GM15510 (cell line): ENCODE measurements at regions not wholly inside any gene's neighbourhood (a gene's known extent, or its start where the extent isn't known, plus 50 kb on each side); places are given as distances from the start of the nearest gene placed in this dataset.

ENCODE experiments used
- POLR2A ChIP-seq: IDR thresholded peaks from 3 replicates; pipeline ENCODE4 v1.6.1; 2011; ENCODE audit warnings: borderline replicate concordance; ENCODE audit not compliant: insufficient read length; ENCODE audit errors: extremely low read depth

DNA sequence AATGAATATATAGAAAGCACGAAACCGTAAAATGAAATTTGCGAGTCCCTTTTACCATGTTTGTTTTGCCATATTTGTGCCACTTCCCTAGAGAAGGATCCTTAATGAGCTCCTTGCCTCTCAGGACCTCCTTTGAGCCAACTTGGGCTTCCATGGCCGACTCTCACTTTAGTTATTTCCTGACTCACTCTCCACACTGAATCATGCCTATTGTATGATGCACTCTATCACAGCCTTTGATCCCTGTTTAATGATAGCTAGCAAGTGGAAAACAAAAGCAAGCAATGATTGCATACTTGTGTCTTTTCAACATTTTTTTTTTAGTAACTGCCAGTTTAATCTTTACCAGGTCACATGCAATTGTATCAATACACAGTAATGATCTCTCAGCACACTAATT is 153.2 kb downstream of the CCER1 start:
- no peak for TF ChIP-seq POLR2A

DNA sequence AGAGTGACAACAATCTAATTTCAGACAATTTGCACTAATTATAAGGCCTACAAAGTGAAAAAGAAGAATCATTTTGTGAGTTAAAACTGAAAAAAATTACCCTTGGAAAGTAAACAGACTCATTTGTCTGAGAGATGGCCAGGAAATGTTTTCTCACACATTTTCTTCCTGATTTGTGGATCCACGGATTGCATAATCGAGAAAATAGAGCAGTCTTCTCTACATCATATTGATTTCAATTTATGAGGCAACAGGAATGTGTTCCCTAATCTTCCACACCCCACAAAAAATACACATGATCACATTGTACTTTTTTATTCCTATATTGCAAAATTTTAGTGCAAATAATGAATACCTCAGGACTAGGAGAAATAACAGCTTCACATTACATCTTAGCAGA is 160.8 kb downstream of the CCER1 start:
- TF ChIP-seq POLR2A = no peak

DNA sequence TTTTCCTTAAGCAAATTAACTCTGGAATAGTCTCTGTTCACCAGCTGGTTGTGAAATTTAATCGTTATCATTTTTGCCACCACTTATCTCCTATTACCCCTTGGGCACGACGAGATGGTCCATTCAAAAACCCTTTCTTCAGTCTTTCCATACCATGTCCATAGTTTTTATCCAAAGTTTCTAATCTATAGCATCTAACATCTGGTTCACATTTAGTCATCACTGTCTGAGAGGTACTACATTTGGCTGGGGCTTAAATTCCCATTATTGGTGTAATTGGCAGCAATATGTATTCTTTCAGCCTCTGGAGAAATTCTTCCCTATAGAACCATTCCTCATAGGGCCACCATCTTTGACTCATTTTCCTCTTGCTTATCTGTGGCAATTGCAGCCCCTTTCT is 163.5 kb downstream of the CCER1 start:
- TF ChIP-seq POLR2A = no peak

DNA sequence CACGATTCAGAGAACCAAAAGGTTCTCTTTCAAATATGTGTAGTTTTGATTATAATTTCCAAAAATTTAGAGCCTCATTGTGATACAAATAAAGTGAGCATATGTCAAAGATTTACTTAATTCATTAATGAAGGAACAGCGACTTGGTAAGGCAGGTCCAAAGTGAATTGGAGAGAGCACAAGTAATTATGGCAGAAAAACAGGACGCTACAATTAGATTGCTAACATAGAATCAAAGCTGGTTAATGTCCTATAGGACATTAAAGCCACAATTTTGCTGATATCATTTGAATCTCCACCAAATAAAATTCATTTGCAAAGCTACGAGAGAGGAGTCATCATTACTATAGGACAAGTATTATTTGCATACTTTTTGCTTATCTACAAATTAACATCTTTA is 164.2 kb downstream of the CCER1 start:
- no peak for TF ChIP-seq POLR2A

DNA sequence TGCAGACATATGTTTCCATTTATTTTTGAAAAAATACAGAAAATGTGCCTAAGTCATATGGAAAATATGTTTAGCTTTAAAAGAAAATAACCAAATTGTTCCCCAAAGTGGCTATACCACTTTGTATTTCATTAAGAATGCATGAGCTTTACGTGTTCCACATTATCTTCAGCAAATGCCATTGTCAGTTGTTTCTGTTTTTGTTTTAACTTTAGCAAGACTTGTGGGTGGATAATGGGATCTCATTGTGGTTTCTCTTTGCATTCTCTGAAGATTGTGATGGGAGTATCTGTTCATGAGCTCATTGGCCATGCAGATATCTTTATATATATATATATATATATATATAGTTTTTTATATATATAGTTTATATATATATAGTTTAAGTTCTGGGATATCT is 181.5 kb downstream of the CCER1 start:
- no peak for TF ChIP-seq POLR2A

DNA sequence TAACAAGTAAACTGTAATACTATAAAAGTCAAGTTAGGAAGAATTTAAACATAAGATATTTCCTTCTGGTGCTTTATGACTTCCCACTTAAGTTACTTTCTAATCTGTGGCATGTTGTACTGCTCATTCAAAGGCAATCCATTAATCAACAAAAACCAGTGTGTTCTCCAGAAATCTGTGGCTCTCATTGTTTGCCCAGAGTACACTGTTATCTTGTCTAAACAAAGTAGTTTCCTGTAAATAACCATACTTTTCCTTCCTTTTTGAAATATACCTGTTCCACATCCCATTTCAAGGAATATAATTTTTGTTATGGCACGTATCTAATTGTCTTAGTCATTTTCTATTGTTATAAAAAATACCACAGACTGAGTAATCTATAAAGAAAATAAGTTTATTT is 184.1 kb downstream of the CCER1 start:
- TF ChIP-seq POLR2A = no peak

DNA sequence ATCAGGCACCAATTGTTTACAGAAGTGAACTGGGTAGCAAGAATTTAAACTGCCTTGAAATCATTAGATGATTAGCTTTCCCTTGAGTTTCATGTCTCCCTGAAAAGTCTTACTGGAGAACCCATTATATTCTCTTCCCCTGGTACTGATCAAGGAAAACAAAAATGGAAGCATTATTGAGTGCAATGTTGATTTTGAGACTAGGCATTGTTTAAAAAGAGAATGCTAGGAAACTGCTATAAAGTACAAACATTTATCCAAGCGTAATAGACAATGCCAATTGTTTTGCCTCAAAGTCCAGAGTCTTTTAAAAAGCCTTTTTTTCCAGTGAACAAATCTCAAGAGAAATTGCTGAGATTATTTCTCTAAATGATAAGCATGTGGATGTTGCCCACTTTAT is 197.0 kb downstream of the CCER1 start:
- no peak for TF ChIP-seq POLR2A

DNA sequence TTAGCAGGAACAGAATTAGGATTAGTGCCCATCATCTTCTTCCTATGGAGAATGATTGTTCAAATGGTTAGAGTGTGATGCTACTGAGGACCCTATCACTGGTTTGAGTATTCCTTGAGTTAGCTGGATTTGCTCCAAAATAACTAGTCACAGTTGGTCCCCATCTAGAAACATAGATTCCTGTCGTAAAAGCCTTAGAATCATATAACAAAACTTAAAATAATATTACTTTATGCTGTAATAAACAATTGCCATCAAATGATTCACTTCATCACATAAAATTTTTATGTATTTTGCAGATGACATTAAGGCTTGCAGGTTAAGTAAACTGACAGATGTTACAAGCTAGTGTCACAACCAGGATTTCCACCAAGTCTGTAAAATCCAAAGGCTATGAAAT is 209.8 kb downstream of the CCER1 start:
- TF ChIP-seq POLR2A = no peak

DNA sequence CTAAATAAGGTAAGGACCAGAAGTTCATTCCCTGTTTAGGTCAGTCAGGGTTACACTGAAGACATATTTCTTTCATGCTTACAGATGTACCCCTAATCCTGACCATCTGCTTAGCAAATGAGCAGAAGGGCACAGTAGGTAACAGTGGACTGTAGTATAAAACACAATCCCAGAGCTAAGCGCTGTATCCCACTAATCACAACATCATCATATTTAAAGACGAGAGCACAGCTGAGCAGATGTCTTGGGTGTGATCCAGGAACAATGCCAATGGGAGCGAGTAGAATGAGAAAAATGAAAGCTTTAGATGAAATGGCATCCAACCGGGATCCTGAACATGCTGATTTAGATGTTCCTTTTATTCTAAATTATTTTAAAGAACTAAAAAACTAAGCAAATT is 213.4 kb downstream of the CCER1 start:
- no peak for TF ChIP-seq POLR2A

DNA sequence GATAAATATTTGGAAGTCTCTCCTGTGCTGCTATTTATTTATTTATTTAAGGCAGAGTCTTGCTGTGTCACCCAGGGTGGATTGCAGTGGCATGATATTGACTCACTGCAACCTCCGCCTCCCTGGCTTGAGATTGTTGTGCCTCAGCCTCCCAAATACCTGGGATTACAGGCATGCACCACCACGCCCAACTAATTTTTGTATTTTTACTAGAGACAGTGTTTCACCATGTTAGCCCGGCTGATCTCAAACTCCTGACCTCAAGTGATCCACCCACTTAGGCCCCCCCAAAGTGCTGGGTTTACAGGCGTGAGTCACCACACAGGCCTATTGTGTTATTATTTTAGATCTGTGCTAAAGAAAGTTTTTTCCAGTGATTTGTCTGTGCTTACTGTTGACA is 225.2 kb downstream of the CCER1 start:
- TF ChIP-seq POLR2A = no peak

DNA sequence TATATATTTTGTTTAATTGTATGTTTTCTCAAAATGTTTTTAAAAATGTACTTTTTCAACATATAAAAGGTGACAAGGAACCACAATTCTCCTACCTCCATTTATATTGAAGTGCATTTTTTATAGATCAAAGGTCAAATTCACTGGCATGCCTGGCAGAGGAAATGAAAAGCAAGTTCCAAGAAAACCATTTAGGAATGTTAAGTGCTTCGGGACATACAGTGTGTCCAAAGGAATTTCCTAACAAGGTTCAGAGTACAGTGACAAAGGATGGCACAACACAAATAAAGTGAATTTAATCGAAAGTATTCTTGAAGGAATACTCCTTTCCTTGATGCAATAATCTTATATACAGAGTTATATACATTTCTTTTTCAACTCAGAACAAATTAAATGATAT is 242.3 kb downstream of the CCER1 start:
- no peak for TF ChIP-seq POLR2A

DNA sequence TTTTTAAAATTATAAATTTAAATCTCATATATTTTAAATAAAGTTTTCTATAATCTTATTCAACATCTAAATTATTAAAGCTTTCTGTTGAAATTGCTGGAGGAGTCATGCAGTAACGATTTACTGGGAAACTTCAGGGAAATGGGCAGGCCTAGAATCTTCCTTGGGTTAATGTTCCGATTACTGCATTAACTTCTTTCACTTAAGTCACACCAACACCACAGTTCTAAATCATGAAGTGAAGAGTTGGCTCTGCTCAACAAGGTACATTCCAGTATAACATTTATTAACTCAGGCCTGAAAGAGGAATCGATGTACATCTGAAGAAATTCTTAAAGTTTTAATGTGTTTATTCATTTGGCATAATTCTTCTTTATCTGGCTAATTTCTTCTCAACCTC is 244.3 kb downstream of the CCER1 start:
- TF ChIP-seq POLR2A = no peak

DNA sequence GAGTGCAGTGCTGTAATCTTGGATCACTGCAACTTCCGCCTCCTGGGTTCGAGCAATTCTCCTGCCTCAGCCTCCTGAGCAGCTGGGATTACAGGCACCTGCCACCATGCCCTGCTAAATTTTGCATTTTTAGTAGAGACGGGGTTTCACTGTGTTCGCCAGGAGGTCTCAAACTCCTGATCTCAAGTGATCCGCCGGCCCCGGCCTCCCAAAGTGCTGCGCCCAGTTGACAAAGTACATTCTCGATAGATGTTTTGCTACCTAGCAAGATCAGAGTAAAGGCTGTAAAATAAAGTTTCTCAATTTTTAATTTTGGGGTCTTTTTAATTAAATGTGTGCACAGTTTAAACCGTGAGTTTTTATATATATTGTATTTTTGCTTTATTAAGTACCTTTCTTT is 248.9 kb downstream of the CCER1 start:
- no peak for TF ChIP-seq POLR2A

DNA sequence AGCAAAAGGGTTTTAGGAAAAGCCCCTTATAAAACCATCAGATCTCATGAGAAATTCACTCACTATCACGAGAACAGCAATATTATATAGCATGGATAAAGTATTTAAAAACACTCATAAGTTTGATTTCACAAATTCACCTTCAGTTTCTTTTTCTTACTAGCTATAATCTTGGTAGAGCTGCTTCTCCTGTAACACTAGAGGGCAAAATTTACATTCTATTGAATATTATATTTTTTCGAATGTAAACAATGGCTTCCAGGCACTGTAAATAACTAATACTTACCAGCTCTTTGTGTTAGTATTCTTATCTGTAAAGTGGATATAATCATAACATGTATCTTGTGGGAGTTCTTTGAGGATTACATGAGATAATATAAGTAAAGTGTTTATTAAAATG is 259.6 kb downstream of the CCER1 start:
- TF ChIP-seq POLR2A = no peak

DNA sequence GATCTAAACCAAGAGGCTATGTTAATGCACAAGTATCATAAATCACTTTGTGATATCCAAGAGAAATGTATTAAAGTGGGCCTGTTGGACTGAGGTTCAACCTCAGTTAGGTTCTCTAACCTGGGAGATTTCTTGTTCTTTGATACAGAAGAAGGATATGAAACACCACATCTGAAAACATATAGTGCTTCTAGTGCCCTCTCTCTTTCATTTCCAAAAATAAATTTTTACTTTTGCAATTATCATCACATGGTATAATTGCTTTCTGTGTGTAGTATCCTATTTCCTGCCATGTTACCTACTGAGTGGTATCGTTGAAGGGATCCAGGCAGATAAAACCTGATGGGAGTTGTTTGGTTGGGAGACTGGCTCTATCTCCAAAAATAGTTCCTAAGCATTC is 264.9 kb downstream of the CCER1 start:
- no peak for TF ChIP-seq POLR2A

DNA sequence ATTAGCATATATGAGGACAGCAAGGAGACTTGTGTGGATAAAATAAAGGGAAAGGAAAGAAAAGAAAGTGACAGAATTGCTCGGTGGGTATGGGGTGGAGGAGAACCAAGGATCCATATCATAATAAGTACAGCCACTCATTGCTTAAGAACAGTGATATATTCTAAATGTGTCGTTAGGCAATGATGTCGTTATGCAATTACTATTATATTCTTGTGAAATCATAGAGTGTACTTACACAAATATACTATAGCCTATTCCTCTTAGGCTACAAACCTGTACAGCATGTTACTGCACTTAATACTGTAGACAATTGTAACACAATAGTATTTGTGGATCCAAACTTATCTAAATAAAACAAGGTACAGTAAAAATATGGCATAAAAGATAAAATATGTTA is 271.1 kb downstream of the CCER1 start:
- no peak for TF ChIP-seq POLR2A

DNA sequence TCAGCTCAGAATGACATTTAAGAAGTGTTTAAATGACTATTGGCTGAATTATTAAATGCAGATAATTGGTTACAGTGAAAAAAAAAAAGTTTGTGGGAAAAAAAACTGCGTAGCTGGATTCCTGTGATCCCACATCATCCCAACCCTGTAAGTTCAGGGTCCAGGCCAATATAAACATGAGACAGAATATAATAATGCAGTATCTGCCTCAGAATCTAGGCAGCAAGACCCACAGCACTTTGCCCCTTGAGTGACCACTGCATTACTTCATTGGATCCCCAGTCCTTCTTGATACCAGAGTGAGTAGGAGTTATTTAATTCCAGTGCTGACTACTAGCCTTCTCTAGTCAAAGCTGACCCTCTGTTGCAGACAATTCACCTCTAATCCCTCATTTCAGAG is 272.6 kb downstream of the CCER1 start:
- no peak for TF ChIP-seq POLR2A

DNA sequence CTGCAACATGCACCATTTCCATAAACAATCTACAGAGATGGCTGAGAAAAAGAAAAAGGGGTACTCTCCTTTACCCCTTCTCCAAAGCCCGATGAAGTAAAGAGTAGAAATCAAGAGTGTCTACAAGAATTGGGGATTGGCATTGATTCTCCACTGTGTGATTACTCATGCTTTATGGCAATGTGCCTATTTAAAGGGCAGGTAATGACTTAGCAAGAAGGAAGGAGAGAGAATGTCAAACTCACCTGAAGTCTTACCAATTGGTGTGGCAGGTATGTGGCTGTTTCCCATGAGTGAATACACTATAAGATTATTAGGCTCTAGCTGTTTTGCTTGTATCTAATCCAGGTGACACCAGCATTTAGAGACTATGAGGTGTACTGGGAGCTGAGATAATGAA is 275.3 kb downstream of the CCER1 start:
- no peak for TF ChIP-seq POLR2A

DNA sequence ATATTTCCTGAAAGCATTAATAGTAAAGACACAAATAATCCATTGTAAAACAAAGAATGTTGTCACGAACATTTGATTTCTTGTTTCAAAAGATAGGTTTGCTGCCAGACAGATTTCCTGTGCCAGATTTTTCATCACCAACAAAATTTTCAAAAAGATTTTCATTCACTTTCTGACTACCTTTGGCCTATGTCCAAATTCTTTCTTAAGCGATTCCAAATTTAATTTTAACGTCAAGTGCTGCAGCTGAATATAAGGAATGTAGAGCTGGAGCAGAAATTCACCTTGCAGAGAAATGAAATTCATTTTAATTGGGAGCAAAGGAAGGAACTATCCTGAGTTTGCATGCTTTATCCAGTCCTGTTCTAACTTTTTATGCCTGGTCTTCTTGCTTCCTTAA is 277.4 kb downstream of the CCER1 start:
- no peak for TF ChIP-seq POLR2A

DNA sequence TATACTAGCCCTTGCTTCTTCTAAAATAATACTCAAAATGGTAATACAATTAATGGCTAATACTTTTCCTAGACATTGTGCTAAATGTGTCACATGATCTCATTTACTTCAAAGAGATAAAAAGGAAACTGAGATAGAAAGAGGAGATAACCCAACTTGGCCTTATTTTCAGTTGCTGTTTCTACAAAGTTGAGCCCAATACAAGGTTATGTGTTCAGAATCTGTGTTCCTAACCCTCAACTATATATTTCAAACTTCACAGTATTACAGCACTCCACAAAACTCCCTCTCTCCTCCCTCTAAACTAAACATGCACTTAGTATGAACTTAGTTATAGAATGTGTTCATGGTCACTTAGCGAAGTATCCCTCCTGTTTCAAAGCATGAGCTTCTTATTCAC is 277.9 kb downstream of the CCER1 start:
- no peak for TF ChIP-seq POLR2A
